ENCODE measurements at regions not wholly inside any gene's neighbourhood (a gene's known extent, or its start where the extent isn't known, plus 50 kb on each side); places are given as distances from the start of the nearest gene placed in this dataset.

- no peak for TF ChIP-seq POLR2A (IDR thresholded peaks at IDR 0.05; ENCODE audit: low read length)
- TF ChIP-seq GATA1 (IDR thresholded peaks at IDR 0.05; ENCODE audit: low read depth, low read length) = no peak
Observed at GRCh38 chr4:100780126-100780525, 262.3 kb upstream of the EMCN start.

All from erythroblast (primary cell).